Neural cell (in vitro differentiated cells): ENCODE measurements at regions not wholly inside any gene's neighbourhood (a gene's known extent, or its start where the extent isn't known, plus 50 kb on each side); places are given as distances from the start of the nearest gene placed in this dataset.

Experiments used
- EP300 ChIP-seq: fragments of 450-650 bp; conservative IDR thresholded peaks from 2 replicates; pipeline ENCODE4 v1.6.1; 2014; ENCODE audit warnings: antibody characterized with exemption, mild to moderate bottlenecking, moderate library complexity; ENCODE audit not compliant: poor library complexity, severe bottlenecking
- EZH2 ChIP-seq: fragments of 200-600, 300-800 bp; shearing (Covaris generic), sonication (generic); IDR thresholded peaks from 2 replicates; pipeline ENCODE4 v1.6.1; 2014; ENCODE audit warnings: antibody characterized with exemption, low read length, borderline replicate concordance, mild to moderate bottlenecking; ENCODE audit not compliant: insufficient read depth, poor library complexity, severe bottlenecking
- POLR2AphosphoS5 ChIP-seq: IDR thresholded peaks from 2 replicates; pipeline ENCODE4 v1.6.1; 2012
- RAD21 ChIP-seq: fragments of 450-650 bp; conservative IDR thresholded peaks from 2 replicates; pipeline ENCODE4 v1.6.1; 2014; ENCODE audit warnings: antibody characterized with exemption, mild to moderate bottlenecking, moderate library complexity
- SMC3 ChIP-seq: fragments of 450-650 bp; conservative IDR thresholded peaks from 2 replicates; pipeline ENCODE4 v1.6.1; 2014; ENCODE audit warnings: antibody characterized with exemption, mild to moderate bottlenecking, moderate library complexity; ENCODE audit not compliant: poor library complexity
- TAF1 ChIP-seq: IDR thresholded peaks from 2 replicates; pipeline ENCODE4 v1.6.1; 2012; ENCODE audit warnings: low read depth
- TF ChIP-seq, protein P1 (sequence below): IDR thresholded peaks from 2 replicates; pipeline ENCODE4 v1.6.1; 2012; ENCODE audit warnings: borderline replicate concordance
- TF ChIP-seq, protein P2 (sequence below): fragments of 450-650 bp; IDR thresholded peaks from 2 replicates; pipeline ENCODE4 v1.5.1; 2014; ENCODE audit warnings: antibody characterized with exemption, mild to moderate bottlenecking, moderate library complexity; ENCODE audit not compliant: poor library complexity, severe bottlenecking

- TF ChIP-seq, protein P1, sequence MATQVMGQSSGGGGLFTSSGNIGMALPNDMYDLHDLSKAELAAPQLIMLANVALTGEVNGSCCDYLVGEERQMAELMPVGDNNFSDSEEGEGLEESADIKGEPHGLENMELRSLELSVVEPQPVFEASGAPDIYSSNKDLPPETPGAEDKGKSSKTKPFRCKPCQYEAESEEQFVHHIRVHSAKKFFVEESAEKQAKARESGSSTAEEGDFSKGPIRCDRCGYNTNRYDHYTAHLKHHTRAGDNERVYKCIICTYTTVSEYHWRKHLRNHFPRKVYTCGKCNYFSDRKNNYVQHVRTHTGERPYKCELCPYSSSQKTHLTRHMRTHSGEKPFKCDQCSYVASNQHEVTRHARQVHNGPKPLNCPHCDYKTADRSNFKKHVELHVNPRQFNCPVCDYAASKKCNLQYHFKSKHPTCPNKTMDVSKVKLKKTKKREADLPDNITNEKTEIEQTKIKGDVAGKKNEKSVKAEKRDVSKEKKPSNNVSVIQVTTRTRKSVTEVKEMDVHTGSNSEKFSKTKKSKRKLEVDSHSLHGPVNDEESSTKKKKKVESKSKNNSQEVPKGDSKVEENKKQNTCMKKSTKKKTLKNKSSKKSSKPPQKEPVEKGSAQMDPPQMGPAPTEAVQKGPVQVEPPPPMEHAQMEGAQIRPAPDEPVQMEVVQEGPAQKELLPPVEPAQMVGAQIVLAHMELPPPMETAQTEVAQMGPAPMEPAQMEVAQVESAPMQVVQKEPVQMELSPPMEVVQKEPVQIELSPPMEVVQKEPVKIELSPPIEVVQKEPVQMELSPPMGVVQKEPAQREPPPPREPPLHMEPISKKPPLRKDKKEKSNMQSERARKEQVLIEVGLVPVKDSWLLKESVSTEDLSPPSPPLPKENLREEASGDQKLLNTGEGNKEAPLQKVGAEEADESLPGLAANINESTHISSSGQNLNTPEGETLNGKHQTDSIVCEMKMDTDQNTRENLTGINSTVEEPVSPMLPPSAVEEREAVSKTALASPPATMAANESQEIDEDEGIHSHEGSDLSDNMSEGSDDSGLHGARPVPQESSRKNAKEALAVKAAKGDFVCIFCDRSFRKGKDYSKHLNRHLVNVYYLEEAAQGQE: no peak
- TF ChIP-seq POLR2AphosphoS5 (no peak), EP300 (no peak), EZH2 (no peak), RAD21 (no peak), SMC3 (no peak), TAF1 (no peak)
- TF ChIP-seq, protein P2, sequence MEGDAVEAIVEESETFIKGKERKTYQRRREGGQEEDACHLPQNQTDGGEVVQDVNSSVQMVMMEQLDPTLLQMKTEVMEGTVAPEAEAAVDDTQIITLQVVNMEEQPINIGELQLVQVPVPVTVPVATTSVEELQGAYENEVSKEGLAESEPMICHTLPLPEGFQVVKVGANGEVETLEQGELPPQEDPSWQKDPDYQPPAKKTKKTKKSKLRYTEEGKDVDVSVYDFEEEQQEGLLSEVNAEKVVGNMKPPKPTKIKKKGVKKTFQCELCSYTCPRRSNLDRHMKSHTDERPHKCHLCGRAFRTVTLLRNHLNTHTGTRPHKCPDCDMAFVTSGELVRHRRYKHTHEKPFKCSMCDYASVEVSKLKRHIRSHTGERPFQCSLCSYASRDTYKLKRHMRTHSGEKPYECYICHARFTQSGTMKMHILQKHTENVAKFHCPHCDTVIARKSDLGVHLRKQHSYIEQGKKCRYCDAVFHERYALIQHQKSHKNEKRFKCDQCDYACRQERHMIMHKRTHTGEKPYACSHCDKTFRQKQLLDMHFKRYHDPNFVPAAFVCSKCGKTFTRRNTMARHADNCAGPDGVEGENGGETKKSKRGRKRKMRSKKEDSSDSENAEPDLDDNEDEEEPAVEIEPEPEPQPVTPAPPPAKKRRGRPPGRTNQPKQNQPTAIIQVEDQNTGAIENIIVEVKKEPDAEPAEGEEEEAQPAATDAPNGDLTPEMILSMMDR: no peak
Observed at GRCh38 chr4:66568431-66568830, 898.1 kb upstream of the EPHA5 start.
